ENCODE measurements at regions not wholly inside any gene's neighbourhood (a gene's known extent, or its start where the extent isn't known, plus 50 kb on each side); places are given as distances from the start of the nearest gene placed in this dataset.

GRCh38 chrX:34880656-34881055, 61.9 kb upstream of the FAM47B start (continued):
- TF ChIP-seq THAP9 (CRISPR knock-in tag; IDR thresholded peaks at IDR 0.05; ENCODE audit: borderline replicate concordance) (no peak), ZNF367 (CRISPR knock-in tag; IDR thresholded peaks at IDR 0.05; ENCODE audit: borderline replicate concordance) (no peak)

- ChIA-PET CTCF (ENCODE audit: low intra/inter-chr PET ratio, low total read pairs) (no interaction called here), POLR2A (no interaction called here)
- Histone ChIP-seq H2AFZ (ENCODE audit: low read length) (no peak overlapping the region), H3K9me3 (ENCODE audit: low read length) (no peaks in the 10 kb centered on the region), H3K79me2 (ENCODE audit: insufficient read depth, low read length) (no peaks in the 10 kb centered on the region), H3K4me3 (replicated peaks in 1 of 3; ENCODE audit: insufficient read depth in 1 of 3, low read depth in 2 of 3, low read length in 3 of 3) (no peak overlapping the region), H3K27ac (ENCODE audit: extremely low read length, insufficient read depth, low read length) (no peak overlapping the region), H3K36me3 (replicated peaks in 1 of 2; ENCODE audit: control insufficient read depth in 1 of 2, insufficient read depth in 2 of 2, low read length in 2 of 2) (no peaks in the 10 kb centered on the region), H3K4me1 (ENCODE audit: insufficient read depth, low read length) (no peaks in the 10 kb centered on the region), H4K20me1 (ENCODE audit: insufficient read depth, low read length) (no peaks in the 10 kb centered on the region), H3K27me3 (ENCODE audit: control insufficient read depth in 1 of 2, insufficient read depth in 2 of 2, low read length in 2 of 2) (no peaks in the 10 kb centered on the region), H3K4me2 (ENCODE audit: low read depth, low read length) (no peak overlapping the region), H3K9ac (ENCODE audit: insufficient read depth, low read depth, low read length) (no peak overlapping the region)
- no peak for TF ChIP-seq ZFY (CRISPR knock-in tag; IDR thresholded peaks at IDR 0.05)
- TF ChIP-seq HMG20A (CRISPR knock-in tag; IDR thresholded peaks at IDR 0.05; ENCODE audit: borderline replicate concordance) = no peak
- TF ChIP-seq MXI1 (IDR thresholded peaks at IDR 0.05; ENCODE audit: borderline replicate concordance, low read depth, low read length) = no peak
- TF ChIP-seq ZNF451 (CRISPR knock-in tag; IDR thresholded peaks at IDR 0.05) = no peak
- TF ChIP-seq MED8 (CRISPR knock-in tag; IDR thresholded peaks at IDR 0.05; ENCODE audit: insufficient replicate concordance) = no peak
- TF ChIP-seq ZXDC (CRISPR knock-in tag; IDR thresholded peaks at IDR 0.05) = no peak
- TF ChIP-seq ZNF646 (CRISPR knock-in tag; IDR thresholded peaks at IDR 0.05) = no peak
- TF ChIP-seq ZNF614 (CRISPR knock-in tag; IDR thresholded peaks at IDR 0.05; ENCODE audit: borderline replicate concordance) = no peak
- TF ChIP-seq CREBL2 (CRISPR knock-in tag; IDR thresholded peaks at IDR 0.05; ENCODE audit: borderline replicate concordance) = no peak
- no TSS peak for BruUV-seq (replicated peaks)
- intact Hi-C loops (cut with micrococcal nuclease; ENCODE audit: unreplicated experiment) = no loop called here
- no peak for ATAC-seq
- 70% methylated on average over 2 of the region's 5 CpGs for WGBS (ENCODE audit: low lambda C conversion rate)
- FAIRE-seq = no peak
- DNase-seq (ENCODE audit: low spot score) = no peak
- in situ Hi-C loops (cut with HindIII; ENCODE audit: extremely low pct_ligation_motif_present, low pct_unique_long_range_greater_than_20kb) = no loop called here
These were observed 60.9 kb upstream of the FAM47B start for GRCh38 chrX:34881671-34882070.

All from HepG2 (cell line).